GM13977 (cell line): ENCODE measurements at regions not wholly inside any gene's neighbourhood (a gene's known extent, or its start where the extent isn't known, plus 50 kb on each side); places are given as distances from the start of the nearest gene placed in this dataset.

ENCODE experiments used
- DNase-seq: peaks from one replicate; pipeline ENCODE4 v3.0.0; 2012; ENCODE audit warnings: low spot score
- CTCF ChIP-seq: IDR thresholded peaks from 2 replicates; pipeline ENCODE4 v1.5.1; 2012; ENCODE audit warnings: mild to moderate bottlenecking, control low read depth; ENCODE audit not compliant: insufficient read depth; ENCODE audit errors: extremely low read depth, missing control alignments
- in situ Hi-C: fragments of 300-500 bp; cut with MboI; formaldehyde crosslinking; loops from one replicate; pipeline ENCODE4 v1.12.0; 2022; ENCODE audit warnings: low sequenced_read_pairs, low pct_unique_long_range_greater_than_20kb, mixed read lengths, inconsistent platforms; ENCODE audit not compliant: unreplicated experiment

- TF ChIP-seq CTCF, result no peak
- DNase-seq, result no peak
- in situ Hi-C loops, result no loop called here
Observed at GRCh38 chr2:44859337-44859736, 82.2 kb upstream of the SIX3 start.

- TF ChIP-seq CTCF, result no peak
- in situ Hi-C loops, result no loop called here
- DNase-seq, result no peak
Observed at GRCh38 chr2:44866152-44866551, 75.3 kb upstream of the SIX3 start.

- no peak for DNase-seq
- TF ChIP-seq CTCF, result no peak
- in situ Hi-C loops, result no loop called here
Observed at GRCh38 chr2:44869761-44870160, 71.7 kb upstream of the SIX3 start.

- no peak for DNase-seq
- TF ChIP-seq CTCF, result no peak
- in situ Hi-C loops, result no loop called here
Observed at GRCh38 chr2:44877417-44877816, 64.1 kb upstream of the SIX3 start.

GRCh38 chr2:44879269-44880124 is 62.0 kb upstream of the SIX3 start:
- no peak for TF ChIP-seq CTCF
- no peak for DNase-seq
- in situ Hi-C loops, result no loop called here

DNA sequence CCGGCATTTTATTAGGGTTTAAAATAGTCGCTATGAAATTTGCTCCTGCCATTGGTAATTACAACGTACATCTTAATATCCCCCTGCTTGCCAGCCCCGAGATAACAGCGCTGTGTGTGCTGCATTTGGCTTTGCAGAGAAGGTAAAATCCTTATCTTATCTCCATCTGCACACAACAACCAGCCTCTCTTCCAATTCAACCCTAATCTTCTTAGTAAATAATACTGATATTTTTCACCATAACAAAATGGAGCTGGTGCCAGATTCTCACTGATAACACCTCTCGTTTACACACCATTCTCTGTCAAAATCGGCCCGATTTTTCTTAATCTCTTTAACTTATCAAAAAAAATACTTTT is 61.4 kb upstream of the SIX3 start:
- DNase-seq, result no peak
- TF ChIP-seq CTCF, result no peak
- in situ Hi-C loops, result no loop called here
